HepG2 (cell line): ENCODE measurements at regions not wholly inside any gene's neighbourhood (a gene's known extent, or its start where the extent isn't known, plus 50 kb on each side); places are given as distances from the start of the nearest gene placed in this dataset.

Source experiments
- ATAC-seq: fragments of 200-7000 bp; cut with Tn5 transposase; 3 replicates; pipeline ENCODE4 v1.9.1; 2020; ENCODE audit warnings: mild to moderate bottlenecking, moderate library complexity
- BruUV-seq: library from RNA; stranded (reverse); fragments of 400-500 nt; replicated peaks from 2 replicates; lab custom pipeline; 2021; lab: Mats Ljungman, UMichigan
- CTCF ChIA-PET: fragments of 300-600 bp; formaldehyde crosslinking; extraction: SDS; loops from one replicate; lab custom pipeline; 2021; ENCODE audit warnings: low total read pairs, inconsistent platforms, low intra/inter-chr PET ratio; lab: Yijun Ruan, JAX
- POLR2A ChIA-PET: fragments of 350-600 bp; sonication (Branson Sonifier 250); formaldehyde crosslinking; loops from one replicate; lab custom pipeline; 2020; ENCODE audit warnings: antibody characterized with exemption, inconsistent platforms; lab: Yijun Ruan, JAX
- DNase-seq: peaks from one replicate; pipeline ENCODE4 v3.0.0-alpha.2; 2015; ENCODE audit warnings: low spot score
- FAIRE-seq: peaks from 3 replicates; lab custom pipeline; 2011; peaks lifted over from hg19 to GRCh38; lab: Jason Lieb, UNC
- H2AFZ ChIP-seq: one replicate; pipeline ENCODE4 v1.6.1; 2011; ENCODE audit warnings: low read length, inconsistent platforms
- H3K27ac ChIP-seq: fragments of 300-600 bp; 3 replicates; pipeline ENCODE4 v1.8.0; 2011; ENCODE audit warnings: mixed run types, mild to moderate bottlenecking, mixed read lengths, low read length, inconsistent platforms; ENCODE audit not compliant: insufficient read depth; ENCODE audit errors: extremely low read length
- H3K27me3 ChIP-seq, 2 experiments: fragments of 200-600 bp in 1 of 2; 2 replicates in 1 of 2; 3 replicates in 1 of 2; pipeline versions ENCODE4 v1.6.0 to v1.8.0; 2011; ENCODE audit warnings: low read length in 2 of 2, mild to moderate bottlenecking in 2 of 2, moderate library complexity in 2 of 2, inconsistent platforms in 1 of 2; ENCODE audit not compliant: insufficient read depth in 2 of 2, control insufficient read depth in 1 of 2
- H3K36me3 ChIP-seq, 2 experiments: fragments of 200-600 bp in 1 of 2; replicated peaks in 1 of 2; 2 replicates in 1 of 2; 3 replicates in 1 of 2; pipeline versions ENCODE4 v1.5.1 to v1.8.0; 2011; ENCODE audit warnings: low read length in 2 of 2, inconsistent platforms in 1 of 2; ENCODE audit not compliant: insufficient read depth in 2 of 2, control insufficient read depth in 1 of 2
- H3K4me1 ChIP-seq: 2 replicates; pipeline ENCODE4 v1.5.1; 2012; ENCODE audit warnings: low read length, inconsistent platforms; ENCODE audit not compliant: insufficient read depth
- H3K4me2 ChIP-seq: 2 replicates; pipeline ENCODE4 v1.6.0; 2011; ENCODE audit warnings: low read depth, low read length, inconsistent platforms
- H3K4me3 ChIP-seq, 3 experiments: fragments of 200-600 bp in 1 of 3; sonication (generic), shearing (Covaris generic) in 1 of 3; replicated peaks in 1 of 3; 2 replicates each; pipeline ENCODE4 v1.5.1; 2011 to 2016; ENCODE audit warnings: low read length in 3 of 3, inconsistent platforms in 2 of 3, low read depth in 2 of 3, mild to moderate bottlenecking in 2 of 3, control low read depth in 1 of 3, mixed read lengths in 1 of 3; ENCODE audit not compliant: insufficient read depth in 1 of 3
- H3K79me2 ChIP-seq: one replicate; pipeline ENCODE4 v1.6.1; 2011; ENCODE audit warnings: low read length, inconsistent platforms; ENCODE audit not compliant: insufficient read depth
- H3K9ac ChIP-seq: 2 replicates; pipeline ENCODE4 v1.6.0; 2011; ENCODE audit warnings: mild to moderate bottlenecking, low read depth, low read length, inconsistent platforms; ENCODE audit not compliant: insufficient read depth
- H3K9me3 ChIP-seq: 2 replicates; pipeline ENCODE4 v1.5.1; 2012; ENCODE audit warnings: mild to moderate bottlenecking, low read length
- H4K20me1 ChIP-seq: 2 replicates; pipeline ENCODE4 v1.6.0; 2011; ENCODE audit warnings: inconsistent platforms, mild to moderate bottlenecking, low read length, moderate library complexity; ENCODE audit not compliant: insufficient read depth
- NCOR1 ChIP-seq: fragments of 200-600 bp; sonication (generic); IDR thresholded peaks from 2 replicates; pipeline ENCODE4 v1.7.0; 2017; ENCODE audit warnings: antibody characterized with exemption, low read length, borderline replicate concordance
- RARG ChIP-seq: sonication (generic); formaldehyde crosslinking; IDR thresholded peaks from 2 replicates; pipeline ENCODE4 v1.4.0; 2020; ENCODE audit warnings: low read depth, mild to moderate bottlenecking, missing genetic modification reagents
- REL ChIP-seq: sonication (generic); formaldehyde crosslinking; conservative IDR thresholded peaks from 2 replicates; pipeline ENCODE4 v1.8.0; 2022; ENCODE audit warnings: mild to moderate bottlenecking, missing genetic modification reagents, moderate library complexity
- RERE ChIP-seq: IDR thresholded peaks from 2 replicates; pipeline ENCODE4 v1.6.1; 2016; ENCODE audit warnings: low read depth, missing genetic modification reagents, missing compliant biosample characterization
- ZBTB3 ChIP-seq: sonication (generic); formaldehyde crosslinking; IDR thresholded peaks from 2 replicates; pipeline ENCODE4 v1.4.0; 2020; ENCODE audit warnings: low read depth, mild to moderate bottlenecking, moderate library complexity, missing genetic modification reagents, borderline replicate concordance
- ZKSCAN5 ChIP-seq: sonication (generic); formaldehyde crosslinking; IDR thresholded peaks from 2 replicates; pipeline ENCODE4 v1.5.1; 2020; ENCODE audit warnings: mild to moderate bottlenecking, missing genetic modification reagents
- WGBS: methylation state at CpG from one replicate; pipeline ENCODE4 v1.1.6; 2017; ENCODE audit warnings: low lambda C conversion rate; 5-methylcytosine and 5-hydroxymethylcytosine counted together
- in situ Hi-C: cut with HindIII; loops from 2 replicates; pipeline ENCODE4 v1.10.0; 2017; ENCODE audit warnings: low pct_unique_long_range_greater_than_20kb; ENCODE audit not compliant: extremely low pct_ligation_motif_present
- intact Hi-C: fragments of 100-400 bp; cut with micrococcal nuclease; formaldehyde crosslinking; loops from one replicate; pipeline ENCODE4 v1.10.0; 2022; ENCODE audit not compliant: unreplicated experiment
- TF ChIP-seq, protein P1 (sequence below): sonication (generic); formaldehyde crosslinking; IDR thresholded peaks from 2 replicates; pipeline ENCODE4 v1.5.1; 2020; ENCODE audit warnings: mild to moderate bottlenecking, missing genetic modification reagents

DNA sequence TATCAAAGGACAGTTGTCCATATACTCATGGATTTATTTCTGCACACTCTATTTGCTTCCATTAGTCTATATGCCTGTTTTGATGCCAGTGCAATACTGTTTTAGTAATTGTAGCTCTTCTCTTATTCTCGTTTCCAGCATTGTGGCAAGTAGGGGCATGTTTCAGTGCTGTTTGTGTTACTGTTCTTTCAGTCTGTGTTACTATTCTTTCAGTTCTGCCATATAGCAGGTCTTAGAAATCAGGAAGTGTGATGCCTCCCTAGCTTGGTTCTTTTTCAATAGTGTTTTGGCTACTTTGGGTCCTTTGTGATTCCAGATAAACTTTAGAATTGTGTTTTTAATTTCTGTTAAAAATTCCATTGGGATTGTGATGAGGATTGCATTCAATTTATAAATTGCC lies 180.5 kb upstream of the PTPRD start:
- no peak for FAIRE-seq
- H3K4me3 ChIP-seq, result no peak overlapping the region
- WGBS, result 4% methylated on average over 1 of the region's 1 CpG
- intact Hi-C loops (no loop called here), in situ Hi-C loops (no loop called here)
- no peak overlapping the region for H2AFZ ChIP-seq
- H3K9ac ChIP-seq, result no peak overlapping the region
- no peaks in the 10 kb centered on the region for H3K4me1 ChIP-seq
- no peaks in the 10 kb centered on the region for H3K36me3 ChIP-seq
- H3K27ac ChIP-seq, result no peak overlapping the region
- POLR2A ChIA-PET, result no interaction called here
- BruUV-seq, result no TSS peak
- ATAC-seq, result no peak
- no peak overlapping the region for H3K4me2 ChIP-seq
- no peaks in the 10 kb centered on the region for H3K27me3 ChIP-seq
- no peak for DNase-seq
- CTCF ChIA-PET, result no interaction called here
- no peaks in the 10 kb centered on the region for H4K20me1 ChIP-seq
- peaks cover 83% of the 10 kb centered on the region for H3K9me3 ChIP-seq
- no peak for TF ChIP-seq RARG (CRISPR knock-in tag)
- TF ChIP-seq, all 625 proteins: peak for 0
- no peaks in the 10 kb centered on the region for H3K79me2 ChIP-seq

- in situ Hi-C loops (no loop called here), intact Hi-C loops (no loop called here)
- peaks cover 66% of the 10 kb centered on the region for H3K9me3 ChIP-seq
- CTCF ChIA-PET, result no interaction called here
- no peak overlapping the region for H2AFZ ChIP-seq
- FAIRE-seq (no peak), DNase-seq (no peak), ATAC-seq (no peak)
- H3K36me3 ChIP-seq, result no peaks in the 10 kb centered on the region
- H3K4me2 ChIP-seq, result no peak overlapping the region
- whole genome bisulfite sequencing, result 4% methylated on average over 2 of the region's 2 CpGs
- no TSS peak for BruUV-seq
- POLR2A ChIA-PET, result no interaction called here
- H3K9ac ChIP-seq, result no peak overlapping the region
- H3K4me3 ChIP-seq, result no peak overlapping the region
- no peaks in the 10 kb centered on the region for H3K79me2 ChIP-seq
- H3K27me3 ChIP-seq, result no peaks in the 10 kb centered on the region
- no peaks in the 10 kb centered on the region for H4K20me1 ChIP-seq
- no peaks in the 10 kb centered on the region for H3K4me1 ChIP-seq
- TF ChIP-seq NCOR1 (no peak), ZBTB3 (CRISPR knock-in tag) (no peak), ZKSCAN5 (CRISPR knock-in tag) (no peak), RERE (CRISPR knock-in tag) (no peak), REL (CRISPR knock-in tag) (no peak)
- TF ChIP-seq, protein P1, sequence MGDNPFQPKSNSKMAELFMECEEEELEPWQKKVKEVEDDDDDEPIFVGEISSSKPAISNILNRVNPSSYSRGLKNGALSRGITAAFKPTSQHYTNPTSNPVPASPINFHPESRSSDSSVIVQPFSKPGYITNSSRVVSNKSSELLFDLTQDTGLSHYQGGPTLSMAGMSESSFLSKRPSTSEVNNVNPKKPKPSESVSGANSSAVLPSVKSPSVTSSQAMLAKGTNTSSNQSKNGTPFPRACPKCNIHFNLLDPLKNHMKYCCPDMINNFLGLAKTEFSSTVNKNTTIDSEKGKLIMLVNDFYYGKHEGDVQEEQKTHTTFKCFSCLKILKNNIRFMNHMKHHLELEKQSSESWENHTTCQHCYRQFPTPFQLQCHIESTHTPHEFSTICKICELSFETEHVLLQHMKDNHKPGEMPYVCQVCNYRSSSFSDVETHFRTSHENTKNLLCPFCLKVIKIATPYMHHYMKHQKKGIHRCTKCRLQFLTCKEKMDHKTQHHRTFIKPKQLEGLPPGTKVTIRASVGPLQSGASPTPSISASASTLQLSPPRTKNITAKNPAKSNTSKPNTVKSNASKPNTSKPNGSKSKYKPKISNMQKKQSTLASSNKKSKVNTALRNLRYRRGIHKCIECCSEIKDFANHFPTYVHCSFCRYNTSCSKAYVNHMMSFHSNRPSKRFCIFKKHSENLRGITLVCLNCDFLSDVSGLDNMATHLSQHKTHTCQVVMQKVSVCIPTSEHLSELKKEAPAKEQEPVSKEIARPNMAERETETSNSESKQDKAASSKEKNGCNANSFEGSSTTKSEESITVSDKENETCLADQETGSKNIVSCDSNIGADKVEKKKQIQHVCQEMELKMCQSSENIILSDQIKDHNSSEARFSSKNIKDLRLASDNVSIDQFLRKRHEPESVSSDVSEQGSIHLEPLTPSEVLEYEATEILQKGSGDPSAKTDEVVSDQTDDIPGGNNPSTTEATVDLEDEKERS (CRISPR knock-in tag), result no peak
- no peak overlapping the region for H3K27ac ChIP-seq
These were observed 191.7 kb upstream of the PTPRD start for GRCh38 chr9:10804486-10804885.
